KBM-7 (cell line): ENCODE measurements at regions not wholly inside any gene's neighbourhood (a gene's known extent, or its start where the extent isn't known, plus 50 kb on each side); places are given as distances from the start of the nearest gene placed in this dataset.

Experiments
- DNase-seq: peaks from one replicate; pipeline ENCODE4 v3.0.0-alpha.2; 2015
- in situ Hi-C: fragments of 300-500 bp; cut with MboI; formaldehyde crosslinking; loops from 2 replicates; pipeline ENCODE4 v1.14.3; 2020; ENCODE audit warnings: low sequenced_read_pairs, low pct_unique_long_range_greater_than_20kb, mixed read lengths

- in situ Hi-C loops, result no loop called here
- no peak for DNase-seq
Observed at GRCh38 chr12:25014961-25015360, 66.1 kb upstream of the BCAT1 start.

- in situ Hi-C loops, result no loop called here
- DNase-seq, result no peak
Observed at GRCh38 chr12:25013061-25013460, 64.2 kb upstream of the BCAT1 start.

GRCh38 chr12:25009496-25010092 is 60.7 kb upstream of the BCAT1 start:
- DNase-seq, result no peak
- in situ Hi-C loops, result no loop called here

GRCh38 chr12:25005376-25005775 is 56.5 kb upstream of the BCAT1 start:
- in situ Hi-C loops, result no loop called here
- DNase-seq, result no peak

- DNase-seq, result no peak
- in situ Hi-C loops, result no loop called here
Observed at GRCh38 chr12:25004447-25004846, 55.5 kb upstream of the BCAT1 start.

GRCh38 chr12:25001311-25001710 is 52.4 kb upstream of the BCAT1 start:
- in situ Hi-C loops, result no loop called here
- DNase-seq, result no peak
